Fibroblast of lung (primary cell): ENCODE measurements at regions not wholly inside any gene's neighbourhood (a gene's known extent, or its start where the extent isn't known, plus 50 kb on each side); places are given as distances from the start of the nearest gene placed in this dataset.

Experiments used
- DNase-seq, 2 donors: peaks; one replicate each; pipeline versions ENCODE4 v3.0.0 to v3.0.0-alpha.2; 2010; ENCODE audit warnings: low read depth in 2 of 2
- H2AFZ ChIP-seq: 2 replicates; pipeline ENCODE4 v1.5.1; 2012; ENCODE audit warnings: low read length, control low read depth, inconsistent platforms
- H3K27ac ChIP-seq: 2 replicates; pipeline ENCODE4 v1.5.1; 2011; ENCODE audit warnings: low read length, control low read depth; ENCODE audit not compliant: insufficient read depth
- H3K27me3 ChIP-seq: 2 replicates; pipeline ENCODE4 v1.5.1; 2011; ENCODE audit warnings: mild to moderate bottlenecking, low read length; ENCODE audit not compliant: control insufficient read depth, insufficient read depth
- H3K36me3 ChIP-seq: 2 replicates; pipeline ENCODE4 v1.5.1; 2011; ENCODE audit warnings: low read length; ENCODE audit not compliant: control insufficient read depth, insufficient read depth
- H3K4me1 ChIP-seq: 2 replicates; pipeline ENCODE4 v1.5.1; 2011; ENCODE audit warnings: low read length; ENCODE audit not compliant: control insufficient read depth, insufficient read depth; ENCODE audit errors: extremely low read depth
- H3K4me2 ChIP-seq: 2 replicates; pipeline ENCODE4 v1.5.1; 2011; ENCODE audit warnings: low read length, control low read depth; ENCODE audit not compliant: insufficient read depth; ENCODE audit errors: extremely low read depth
- H3K4me3 ChIP-seq, 4 experiments: fragments of 200-600 bp in 1 of 4; sonication (generic) in 1 of 4; replicated peaks in 1 of 4; 2 replicates each; pipeline ENCODE4 v1.5.1; 2011 to 2016; ENCODE audit warnings: low read length in 4 of 4, low read depth in 3 of 4, mild to moderate bottlenecking in 3 of 4, control low read depth in 2 of 4, inconsistent platforms in 1 of 4, mixed read lengths in 1 of 4; ENCODE audit not compliant: insufficient read depth in 1 of 4; ENCODE audit errors: control extremely low read depth in 1 of 4
- H3K79me2 ChIP-seq: 2 replicates; pipeline ENCODE4 v1.5.1; 2012; ENCODE audit warnings: mild to moderate bottlenecking, low read length, inconsistent platforms; ENCODE audit not compliant: control insufficient read depth, insufficient read depth
- H3K9ac ChIP-seq: 2 replicates; pipeline ENCODE4 v1.5.1; 2011; ENCODE audit warnings: mild to moderate bottlenecking, low read length, control low read depth; ENCODE audit not compliant: insufficient read depth
- H3K9me3 ChIP-seq: 2 replicates; pipeline ENCODE4 v1.5.1; 2012; ENCODE audit warnings: low read depth, low read length; ENCODE audit not compliant: control insufficient read depth, insufficient read depth
- H4K20me1 ChIP-seq: 2 replicates; pipeline ENCODE4 v1.5.1; 2011; ENCODE audit warnings: low read length; ENCODE audit not compliant: control insufficient read depth, insufficient read depth; ENCODE audit errors: extremely low read depth
- EZH2 ChIP-seq: IDR thresholded peaks from 2 replicates; pipeline ENCODE4 v1.5.1; 2012; ENCODE audit warnings: low read length, control low read depth, mild to moderate bottlenecking; ENCODE audit errors: missing control alignments
- TF ChIP-seq, protein P1 (sequence below), 2 donors: IDR thresholded peaks in 1 of 2; conservative IDR thresholded peaks in 1 of 2; 1 replicate in 1 of 2; 2 replicates in 1 of 2; pipeline ENCODE4 v1.5.1; 2011 to 2012; ENCODE audit warnings: low read length in 2 of 2, control low read depth in 1 of 2, inconsistent platforms in 1 of 2, low read depth in 1 of 2, mild to moderate bottlenecking in 1 of 2

DNA sequence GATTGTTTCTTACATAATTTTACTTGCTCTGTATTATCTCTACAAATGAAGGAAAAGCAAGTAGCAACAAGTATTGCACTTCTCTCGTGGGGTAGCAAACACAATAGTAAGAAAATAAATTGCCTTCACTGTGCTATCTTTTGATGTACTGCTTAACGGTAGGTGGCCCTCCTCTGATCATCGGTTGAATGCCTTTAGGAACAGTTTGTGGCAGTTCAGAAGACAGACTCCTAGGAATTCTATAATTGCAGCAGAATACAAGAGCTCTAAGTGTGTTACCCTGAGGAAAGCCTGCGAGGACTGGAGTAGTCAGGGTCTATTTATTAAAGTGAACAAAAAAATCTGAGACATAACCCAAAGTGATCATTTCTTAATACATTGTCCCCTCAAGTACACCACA lies 1135.9 kb downstream of the KCNT2 start:
- no peaks in the 10 kb centered on the region for H3K79me2 ChIP-seq
- DNase-seq, result no peak
- TF ChIP-seq EZH2, result no peak
- TF ChIP-seq, protein P1, sequence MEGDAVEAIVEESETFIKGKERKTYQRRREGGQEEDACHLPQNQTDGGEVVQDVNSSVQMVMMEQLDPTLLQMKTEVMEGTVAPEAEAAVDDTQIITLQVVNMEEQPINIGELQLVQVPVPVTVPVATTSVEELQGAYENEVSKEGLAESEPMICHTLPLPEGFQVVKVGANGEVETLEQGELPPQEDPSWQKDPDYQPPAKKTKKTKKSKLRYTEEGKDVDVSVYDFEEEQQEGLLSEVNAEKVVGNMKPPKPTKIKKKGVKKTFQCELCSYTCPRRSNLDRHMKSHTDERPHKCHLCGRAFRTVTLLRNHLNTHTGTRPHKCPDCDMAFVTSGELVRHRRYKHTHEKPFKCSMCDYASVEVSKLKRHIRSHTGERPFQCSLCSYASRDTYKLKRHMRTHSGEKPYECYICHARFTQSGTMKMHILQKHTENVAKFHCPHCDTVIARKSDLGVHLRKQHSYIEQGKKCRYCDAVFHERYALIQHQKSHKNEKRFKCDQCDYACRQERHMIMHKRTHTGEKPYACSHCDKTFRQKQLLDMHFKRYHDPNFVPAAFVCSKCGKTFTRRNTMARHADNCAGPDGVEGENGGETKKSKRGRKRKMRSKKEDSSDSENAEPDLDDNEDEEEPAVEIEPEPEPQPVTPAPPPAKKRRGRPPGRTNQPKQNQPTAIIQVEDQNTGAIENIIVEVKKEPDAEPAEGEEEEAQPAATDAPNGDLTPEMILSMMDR (conservative IDR thresholded peaks at IDR 0.05 in 1 of 2, IDR thresholded peaks at IDR 0.05 in 1 of 2; ENCODE audit: low read depth in 1 of 2, low read length in 2 of 2), result no peak
- no peaks in the 10 kb centered on the region for H3K27me3 ChIP-seq
- H3K9me3 ChIP-seq, result no peaks in the 10 kb centered on the region
- H2AFZ ChIP-seq, result no peak overlapping the region
- no peaks in the 10 kb centered on the region for H4K20me1 ChIP-seq
- no peak overlapping the region for H3K9ac ChIP-seq
- H3K36me3 ChIP-seq, result no peaks in the 10 kb centered on the region
- no peak overlapping the region for H3K4me2 ChIP-seq
- H3K4me3 ChIP-seq, result no peak overlapping the region
- no peak overlapping the region for H3K27ac ChIP-seq
- no peaks in the 10 kb centered on the region for H3K4me1 ChIP-seq

DNA sequence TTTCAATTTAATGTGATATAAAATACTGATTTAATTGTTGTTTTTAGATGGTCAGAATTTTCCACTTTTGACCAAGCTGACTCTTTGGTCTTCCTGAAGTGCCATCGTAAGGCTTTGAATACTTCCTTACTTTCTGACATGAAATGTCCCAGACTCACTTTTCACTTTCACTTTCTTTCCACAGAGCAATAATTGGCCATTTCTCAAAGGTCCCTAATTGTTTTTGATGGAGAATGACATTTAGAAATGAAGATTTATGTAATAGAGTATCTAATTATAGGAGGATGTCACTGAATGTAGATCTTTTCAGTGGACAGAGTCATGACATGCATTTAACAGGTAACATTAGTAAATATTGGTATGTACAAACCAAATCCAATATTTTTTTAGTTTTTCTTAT lies 1141.6 kb downstream of the KCNT2 start:
- TF ChIP-seq EZH2, result no peak
- TF ChIP-seq, protein P1 (conservative IDR thresholded peaks at IDR 0.05 in 1 of 2, IDR thresholded peaks at IDR 0.05 in 1 of 2; ENCODE audit: low read depth in 1 of 2, low read length in 2 of 2), result no peak
- H4K20me1 ChIP-seq, result no peaks in the 10 kb centered on the region
- H3K4me3 ChIP-seq, result no peak overlapping the region
- no peak overlapping the region for H3K27ac ChIP-seq
- H3K9ac ChIP-seq, result no peak overlapping the region
- no peak overlapping the region for H3K4me2 ChIP-seq
- H3K4me1 ChIP-seq, result no peaks in the 10 kb centered on the region
- no peaks in the 10 kb centered on the region for H3K36me3 ChIP-seq
- H3K9me3 ChIP-seq, result no peaks in the 10 kb centered on the region
- H3K27me3 ChIP-seq, result no peaks in the 10 kb centered on the region
- no peaks in the 10 kb centered on the region for H3K79me2 ChIP-seq
- peak in 1 of 2 donors; percentile 2 for DNase-seq
- H2AFZ ChIP-seq, result no peak overlapping the region

DNA sequence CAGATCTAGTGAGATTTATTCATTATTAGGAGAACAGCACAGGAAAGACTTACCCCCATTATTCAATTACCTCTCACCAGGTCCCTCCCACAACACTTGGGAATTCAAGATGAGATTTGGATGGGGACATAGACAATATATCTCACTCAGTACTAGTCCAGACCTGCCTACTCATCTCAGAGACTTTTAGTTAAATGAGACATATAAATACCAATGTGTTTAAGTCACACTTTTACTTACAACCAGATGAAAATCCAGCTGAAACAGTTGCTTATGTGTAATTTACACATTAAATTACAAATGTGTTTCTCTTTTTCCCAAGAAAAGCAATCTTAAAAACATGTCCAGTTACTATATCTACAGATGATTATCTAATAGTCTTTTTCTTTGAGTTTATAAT lies 1145.6 kb downstream of the KCNT2 start:
- Histone ChIP-seq H3K79me2 (no peaks in the 10 kb centered on the region), H3K4me1 (no peaks in the 10 kb centered on the region), H3K36me3 (no peaks in the 10 kb centered on the region), H3K4me2 (no peak overlapping the region), H4K20me1 (no peaks in the 10 kb centered on the region), H3K4me3 (no peak overlapping the region), H3K27ac (no peak overlapping the region), H2AFZ (no peak overlapping the region), H3K9me3 (no peaks in the 10 kb centered on the region), H3K27me3 (no peaks in the 10 kb centered on the region), H3K9ac (no peak overlapping the region)
- peak; percentile 9 to 29 for DNase-seq
- TF ChIP-seq EZH2, result no peak
- TF ChIP-seq, protein P1 (conservative IDR thresholded peaks at IDR 0.05 in 1 of 2, IDR thresholded peaks at IDR 0.05 in 1 of 2; ENCODE audit: low read depth in 1 of 2, low read length in 2 of 2), result no peak
